ENCODE measurements at regions not wholly inside any gene's neighbourhood (a gene's known extent, or its start where the extent isn't known, plus 50 kb on each side); places are given as distances from the start of the nearest gene placed in this dataset.

GRCh38 chr3:181887685-181888084, 176.0 kb downstream of the SOX2 start:
- TF ChIP-seq CTCF (IDR thresholded peaks at IDR 0.05): no peak
- no peak for TF ChIP-seq EZH2 (IDR thresholded peaks at IDR 0.05; ENCODE audit: borderline replicate concordance, insufficient read depth, low read depth, low read length, poor library complexity, severe bottlenecking)
